GM12878 (cell line): ENCODE measurements at regions not wholly inside any gene's neighbourhood (a gene's known extent, or its start where the extent isn't known, plus 50 kb on each side); places are given as distances from the start of the nearest gene placed in this dataset.

Source experiments
- BRCA1 ChIP-seq: IDR thresholded peaks from 2 replicates; pipeline ENCODE4 v1.6.1; 2011; ENCODE audit warnings: low read depth, low read length, improper control_type of control experiment
- CBX5 ChIP-seq: sonication (generic); IDR thresholded peaks from 2 replicates; pipeline ENCODE4 v1.6.1; 2016; ENCODE audit warnings: low read depth, moderate library complexity, mild to moderate bottlenecking, inconsistent platforms
- EP300 ChIP-seq, 2 experiments: fragments of 150-350 bp in 1 of 2; IDR thresholded peaks; 2 replicates each; pipeline ENCODE4 v1.6.1; 2011 to 2012; ENCODE audit warnings: low read depth in 2 of 2, low read length in 2 of 2, borderline replicate concordance in 1 of 2, improper control_type of control experiment in 1 of 2, inconsistent platforms in 1 of 2; ENCODE audit not compliant: control insufficient read depth in 1 of 2
- NFIC ChIP-seq: IDR thresholded peaks from 2 replicates; pipeline ENCODE4 v1.6.1; 2012; ENCODE audit warnings: low read depth, mild to moderate bottlenecking, inconsistent platforms, low read length, moderate library complexity
- NR2C1 ChIP-seq: fragments of 450-650 bp; IDR thresholded peaks from 2 replicates; pipeline ENCODE4 v1.6.1; 2017; ENCODE audit warnings: antibody characterized with exemption, mild to moderate bottlenecking, moderate library complexity
- POLR2A ChIP-seq: IDR thresholded peaks from 2 replicates; pipeline ENCODE4 v1.6.1; 2011; ENCODE audit warnings: low read depth, mild to moderate bottlenecking, low read length
- POLR2AphosphoS2 ChIP-seq: IDR thresholded peaks from 2 replicates; pipeline ENCODE4 v1.6.1; 2011; ENCODE audit warnings: low read depth, mild to moderate bottlenecking, low read length, improper control_type of control experiment, moderate library complexity
- POLR2AphosphoS5 ChIP-seq: IDR thresholded peaks from 2 replicates; pipeline ENCODE4 v1.6.1; 2011; ENCODE audit warnings: mild to moderate bottlenecking, low read length, inconsistent platforms
- SP1 ChIP-seq: IDR thresholded peaks from one replicate; pipeline ENCODE4 v1.6.1; 2011; ENCODE audit warnings: low read depth, low read length
- TF ChIP-seq, protein P1 (sequence below), 3 experiments: IDR thresholded peaks in 2 of 3; conservative IDR thresholded peaks in 1 of 3; 2 replicates each; pipeline ENCODE4 v1.5.1; 2011; ENCODE audit warnings: low read depth in 3 of 3, low read length in 3 of 3, mild to moderate bottlenecking in 3 of 3, control low read depth in 2 of 3, moderate library complexity in 2 of 3, inconsistent platforms in 1 of 3, mixed read lengths in 1 of 3; ENCODE audit not compliant: control insufficient read depth in 2 of 3, insufficient read depth in 1 of 3; ENCODE audit errors: extremely low read depth in 1 of 3
- TF ChIP-seq, protein P2 (sequence below): fragments of 450-650 bp; IDR thresholded peaks from 2 replicates; pipeline ENCODE4 v1.6.1; 2017; ENCODE audit warnings: antibody characterized with exemption, mild to moderate bottlenecking, moderate library complexity

DNA sequence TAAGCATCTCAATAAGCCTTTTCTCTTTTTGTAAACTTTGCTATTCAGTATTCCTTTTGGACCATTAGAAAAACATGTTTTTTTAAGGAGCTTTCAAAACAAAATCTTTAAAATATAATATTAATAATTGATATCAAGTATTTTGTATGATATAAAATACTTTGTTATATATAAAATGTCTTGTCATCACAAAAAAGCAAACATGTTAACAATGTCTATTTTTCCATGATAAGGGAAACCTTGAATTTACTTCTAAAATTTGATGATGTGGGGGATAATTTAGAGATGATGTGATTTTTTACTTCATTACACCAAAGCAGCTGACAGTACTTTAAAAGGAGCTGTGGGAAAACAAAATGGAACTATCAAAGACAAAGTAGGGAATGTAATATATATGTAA is 887.7 kb downstream of the SI start:
- TF ChIP-seq NR2C1: no peak
- TF ChIP-seq POLR2A: no peak
- no peak for TF ChIP-seq BRCA1
- TF ChIP-seq, protein P1, sequence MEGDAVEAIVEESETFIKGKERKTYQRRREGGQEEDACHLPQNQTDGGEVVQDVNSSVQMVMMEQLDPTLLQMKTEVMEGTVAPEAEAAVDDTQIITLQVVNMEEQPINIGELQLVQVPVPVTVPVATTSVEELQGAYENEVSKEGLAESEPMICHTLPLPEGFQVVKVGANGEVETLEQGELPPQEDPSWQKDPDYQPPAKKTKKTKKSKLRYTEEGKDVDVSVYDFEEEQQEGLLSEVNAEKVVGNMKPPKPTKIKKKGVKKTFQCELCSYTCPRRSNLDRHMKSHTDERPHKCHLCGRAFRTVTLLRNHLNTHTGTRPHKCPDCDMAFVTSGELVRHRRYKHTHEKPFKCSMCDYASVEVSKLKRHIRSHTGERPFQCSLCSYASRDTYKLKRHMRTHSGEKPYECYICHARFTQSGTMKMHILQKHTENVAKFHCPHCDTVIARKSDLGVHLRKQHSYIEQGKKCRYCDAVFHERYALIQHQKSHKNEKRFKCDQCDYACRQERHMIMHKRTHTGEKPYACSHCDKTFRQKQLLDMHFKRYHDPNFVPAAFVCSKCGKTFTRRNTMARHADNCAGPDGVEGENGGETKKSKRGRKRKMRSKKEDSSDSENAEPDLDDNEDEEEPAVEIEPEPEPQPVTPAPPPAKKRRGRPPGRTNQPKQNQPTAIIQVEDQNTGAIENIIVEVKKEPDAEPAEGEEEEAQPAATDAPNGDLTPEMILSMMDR (IDR thresholded peaks at IDR 0.05 in 2 of 3, conservative IDR thresholded peaks at IDR 0.05 in 1 of 3; ENCODE audit: control insufficient read depth in 2 of 3, extremely low read depth in 1 of 3, insufficient read depth in 1 of 3, low read depth in 3 of 3, low read length in 3 of 3): no peak
- no peak for TF ChIP-seq POLR2AphosphoS2
- no peak for TF ChIP-seq EP300 (IDR thresholded peaks at IDR 0.05; ENCODE audit: borderline replicate concordance in 1 of 2, control insufficient read depth in 1 of 2, low read depth in 2 of 2, low read length in 2 of 2)
- TF ChIP-seq SP1: no peak
- no peak for TF ChIP-seq POLR2AphosphoS5
- TF ChIP-seq NFIC: no peak
- TF ChIP-seq CBX5: no peak
- TF ChIP-seq, protein P2, sequence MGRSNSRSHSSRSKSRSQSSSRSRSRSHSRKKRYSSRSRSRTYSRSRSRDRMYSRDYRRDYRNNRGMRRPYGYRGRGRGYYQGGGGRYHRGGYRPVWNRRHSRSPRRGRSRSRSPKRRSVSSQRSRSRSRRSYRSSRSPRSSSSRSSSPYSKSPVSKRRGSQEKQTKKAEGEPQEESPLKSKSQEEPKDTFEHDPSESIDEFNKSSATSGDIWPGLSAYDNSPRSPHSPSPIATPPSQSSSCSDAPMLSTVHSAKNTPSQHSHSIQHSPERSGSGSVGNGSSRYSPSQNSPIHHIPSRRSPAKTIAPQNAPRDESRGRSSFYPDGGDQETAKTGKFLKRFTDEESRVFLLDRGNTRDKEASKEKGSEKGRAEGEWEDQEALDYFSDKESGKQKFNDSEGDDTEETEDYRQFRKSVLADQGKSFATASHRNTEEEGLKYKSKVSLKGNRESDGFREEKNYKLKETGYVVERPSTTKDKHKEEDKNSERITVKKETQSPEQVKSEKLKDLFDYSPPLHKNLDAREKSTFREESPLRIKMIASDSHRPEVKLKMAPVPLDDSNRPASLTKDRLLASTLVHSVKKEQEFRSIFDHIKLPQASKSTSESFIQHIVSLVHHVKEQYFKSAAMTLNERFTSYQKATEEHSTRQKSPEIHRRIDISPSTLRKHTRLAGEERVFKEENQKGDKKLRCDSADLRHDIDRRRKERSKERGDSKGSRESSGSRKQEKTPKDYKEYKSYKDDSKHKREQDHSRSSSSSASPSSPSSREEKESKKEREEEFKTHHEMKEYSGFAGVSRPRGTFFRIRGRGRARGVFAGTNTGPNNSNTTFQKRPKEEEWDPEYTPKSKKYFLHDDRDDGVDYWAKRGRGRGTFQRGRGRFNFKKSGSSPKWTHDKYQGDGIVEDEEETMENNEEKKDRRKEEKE: no peak
